B cell (primary cell): ENCODE measurements at regions not wholly inside any gene's neighbourhood (a gene's known extent, or its start where the extent isn't known, plus 50 kb on each side); places are given as distances from the start of the nearest gene placed in this dataset.

Experiments
- EZH2 ChIP-seq: IDR thresholded peaks from 2 replicates; pipeline ENCODE4 v1.6.1; 2012; ENCODE audit warnings: borderline replicate concordance, low read depth, mild to moderate bottlenecking, moderate library complexity, low read length; ENCODE audit not compliant: insufficient read depth, poor library complexity, severe bottlenecking
- TF ChIP-seq, protein P1 (sequence below): fragments of 200-600 bp; IDR thresholded peaks from one replicate; pipeline ENCODE4 v1.8.0; 2022; ENCODE audit warnings: antibody characterized with exemption, mild to moderate bottlenecking

DNA sequence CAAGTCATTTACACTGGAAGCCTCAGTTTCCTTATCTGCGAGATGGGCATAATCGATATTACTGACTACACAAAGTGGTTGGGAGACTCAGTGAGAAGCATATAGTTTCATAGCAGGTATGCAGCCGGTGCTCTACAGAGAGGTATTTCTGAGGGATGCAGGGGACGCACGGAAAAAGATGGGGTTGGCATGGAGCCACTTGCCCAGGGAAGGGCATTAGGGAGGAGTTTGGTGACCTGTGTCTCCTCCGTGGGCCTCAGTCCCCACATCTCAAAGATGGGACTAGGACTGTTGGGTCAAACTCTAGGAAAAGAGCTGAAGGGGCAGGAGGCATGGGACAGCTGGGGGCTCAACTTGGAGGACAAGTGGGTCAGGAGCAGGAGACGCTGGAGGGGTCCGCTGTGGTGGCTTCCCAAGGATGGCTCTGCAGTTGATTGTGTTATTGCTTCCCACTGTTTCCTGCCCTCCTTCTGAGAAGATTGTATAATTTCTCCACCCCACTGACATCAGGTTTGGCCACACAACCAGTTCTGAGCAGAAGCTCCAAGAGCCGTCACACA, 158.6 kb upstream of the ALDH1B1 start:
- TF ChIP-seq, protein P1, sequence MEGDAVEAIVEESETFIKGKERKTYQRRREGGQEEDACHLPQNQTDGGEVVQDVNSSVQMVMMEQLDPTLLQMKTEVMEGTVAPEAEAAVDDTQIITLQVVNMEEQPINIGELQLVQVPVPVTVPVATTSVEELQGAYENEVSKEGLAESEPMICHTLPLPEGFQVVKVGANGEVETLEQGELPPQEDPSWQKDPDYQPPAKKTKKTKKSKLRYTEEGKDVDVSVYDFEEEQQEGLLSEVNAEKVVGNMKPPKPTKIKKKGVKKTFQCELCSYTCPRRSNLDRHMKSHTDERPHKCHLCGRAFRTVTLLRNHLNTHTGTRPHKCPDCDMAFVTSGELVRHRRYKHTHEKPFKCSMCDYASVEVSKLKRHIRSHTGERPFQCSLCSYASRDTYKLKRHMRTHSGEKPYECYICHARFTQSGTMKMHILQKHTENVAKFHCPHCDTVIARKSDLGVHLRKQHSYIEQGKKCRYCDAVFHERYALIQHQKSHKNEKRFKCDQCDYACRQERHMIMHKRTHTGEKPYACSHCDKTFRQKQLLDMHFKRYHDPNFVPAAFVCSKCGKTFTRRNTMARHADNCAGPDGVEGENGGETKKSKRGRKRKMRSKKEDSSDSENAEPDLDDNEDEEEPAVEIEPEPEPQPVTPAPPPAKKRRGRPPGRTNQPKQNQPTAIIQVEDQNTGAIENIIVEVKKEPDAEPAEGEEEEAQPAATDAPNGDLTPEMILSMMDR: no peak
- no peak for TF ChIP-seq EZH2
